ENCODE measurements at regions not wholly inside any gene's neighbourhood (a gene's known extent, or its start where the extent isn't known, plus 50 kb on each side); places are given as distances from the start of the nearest gene placed in this dataset.

DNA sequence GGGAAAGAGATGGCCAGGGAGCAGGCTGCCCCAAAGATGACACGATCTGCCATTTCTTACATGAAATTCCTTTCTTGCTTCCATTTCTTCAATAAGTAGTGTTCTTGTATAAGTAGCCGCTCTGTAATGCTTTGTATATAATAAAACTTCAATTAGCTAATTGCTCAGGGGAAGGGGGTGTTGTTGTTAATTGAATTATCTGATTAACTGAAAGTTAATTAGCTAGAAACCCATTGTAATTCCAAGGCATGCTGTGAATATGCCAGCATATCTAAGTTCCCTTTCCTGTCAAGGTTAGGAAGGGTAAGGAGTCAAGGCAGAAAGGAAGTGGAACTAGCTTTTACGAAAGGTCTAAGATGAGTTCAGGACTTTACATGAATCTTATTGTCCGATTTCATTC, 765.9 kb downstream of the TYW1 start:
- DNase-seq (ENCODE audit: low spot score) = no peak

DNA sequence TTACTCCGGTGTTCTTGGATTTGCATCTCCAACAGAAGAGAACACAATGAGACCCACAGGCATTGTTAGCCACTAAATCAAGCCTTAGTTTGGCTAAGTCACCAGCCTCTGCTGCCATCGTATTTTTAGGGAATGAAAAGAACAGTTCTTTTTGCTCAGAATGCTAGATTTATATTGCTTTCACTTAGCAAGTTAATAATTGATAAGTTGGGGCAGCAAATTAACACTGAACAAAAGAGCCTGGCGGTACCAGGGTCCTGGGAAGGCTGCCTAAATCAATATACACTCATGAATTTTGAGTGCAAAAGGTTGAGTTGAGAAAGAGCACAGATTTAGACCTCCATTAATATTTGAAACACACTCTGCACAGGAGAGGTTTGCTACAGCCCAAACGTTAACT, 767.7 kb downstream of the TYW1 start:
- no peak for DNase-seq (ENCODE audit: low spot score)

DNA sequence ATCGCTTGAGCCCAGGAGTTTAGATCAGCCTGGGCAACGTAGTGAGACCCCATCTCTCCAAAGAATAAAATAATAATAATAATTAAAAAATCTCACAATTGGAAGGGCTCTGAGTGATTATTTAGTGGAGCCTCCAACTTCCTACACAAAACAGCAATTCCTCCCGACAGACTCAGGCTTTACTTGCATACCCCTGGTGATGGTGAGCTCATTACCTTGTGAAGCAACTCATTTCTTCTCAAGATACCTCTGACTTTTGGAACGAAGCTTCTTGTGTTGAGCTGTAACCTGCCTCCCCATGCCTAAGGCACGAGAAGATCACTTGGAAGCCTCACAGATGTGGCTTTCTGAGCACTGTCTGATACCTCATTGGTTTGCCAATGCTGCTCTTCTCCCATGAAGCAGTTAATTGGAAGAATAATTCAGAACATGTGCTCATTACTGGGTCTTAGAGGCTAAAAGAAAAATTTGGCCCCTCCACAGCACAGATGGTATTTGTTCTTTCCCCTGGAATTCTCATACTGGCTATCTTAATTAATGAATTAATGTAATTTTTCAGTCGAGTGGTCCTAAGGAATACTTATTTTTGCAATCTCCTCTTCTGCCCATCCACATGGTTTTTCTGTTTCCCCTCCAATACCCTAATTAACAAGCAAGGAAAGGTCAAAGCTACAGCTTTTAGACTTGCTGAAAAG, 769.0 kb downstream of the TYW1 start:
- no peak for DNase-seq (ENCODE audit: low spot score)

DNA sequence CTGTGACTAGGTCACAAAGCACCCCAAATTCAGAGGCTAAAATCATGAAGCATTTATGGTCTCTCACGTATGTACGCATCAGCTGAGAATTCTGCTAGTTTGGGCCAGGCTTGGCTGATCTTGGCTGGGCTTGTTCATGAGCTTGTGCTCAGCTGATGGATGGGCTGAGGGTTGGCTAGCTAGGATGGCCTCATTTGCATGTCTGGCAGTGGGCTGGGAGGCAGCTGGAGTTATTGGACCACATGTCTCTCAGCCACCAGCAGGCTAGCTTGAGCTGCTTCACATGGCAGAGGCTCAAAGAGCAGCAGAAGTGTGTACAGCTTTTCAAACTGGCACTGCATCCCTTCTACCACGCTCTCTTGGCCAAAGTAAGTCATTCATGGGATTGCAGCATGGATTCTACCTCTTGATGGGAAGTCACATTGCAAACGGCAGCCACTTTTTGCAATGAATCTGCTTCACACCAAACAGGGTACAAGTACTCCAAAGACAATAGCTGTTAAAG, 770.3 kb downstream of the TYW1 start:
- DNase-seq (ENCODE audit: low spot score) = no peak

DNA sequence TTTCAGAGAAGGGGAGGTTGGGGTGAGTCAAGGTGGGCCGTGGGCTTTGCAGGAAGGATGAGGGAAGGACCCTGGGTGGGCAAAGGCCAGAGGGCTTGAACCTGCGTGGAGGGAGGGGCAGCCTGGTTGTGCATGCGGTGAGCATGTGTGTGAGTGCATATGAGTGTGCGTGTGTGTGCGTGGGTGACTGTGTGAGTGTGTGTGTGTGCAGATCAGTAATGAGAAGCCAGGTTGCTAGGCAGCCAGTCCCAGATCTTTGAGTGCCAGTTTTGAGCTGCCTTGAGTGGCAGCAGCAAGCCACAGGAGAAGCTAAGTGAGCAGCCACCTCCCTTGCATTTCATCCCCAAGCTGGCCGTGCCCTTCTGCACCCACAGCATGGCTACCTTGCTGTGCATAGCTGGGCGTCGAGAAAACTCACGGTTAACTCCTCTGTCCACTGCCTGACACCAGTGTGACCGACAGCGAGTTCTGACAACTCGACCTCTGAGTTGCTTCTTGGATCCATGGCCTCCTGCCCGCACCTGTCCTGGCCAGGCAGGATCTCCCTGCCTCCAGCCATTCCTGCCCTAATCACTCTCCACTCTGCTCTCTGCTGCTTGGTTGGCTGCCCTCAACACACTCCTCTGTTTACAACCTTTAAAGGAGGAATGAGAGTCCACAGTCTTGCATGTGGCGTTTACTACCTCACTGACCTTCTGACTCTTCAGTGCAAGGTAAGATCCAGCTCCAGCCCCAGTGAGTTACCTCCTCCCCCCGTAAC, 775.4 kb downstream of the TYW1 start:
- peak; percentile 50 for DNase-seq (ENCODE audit: low spot score)

DNA sequence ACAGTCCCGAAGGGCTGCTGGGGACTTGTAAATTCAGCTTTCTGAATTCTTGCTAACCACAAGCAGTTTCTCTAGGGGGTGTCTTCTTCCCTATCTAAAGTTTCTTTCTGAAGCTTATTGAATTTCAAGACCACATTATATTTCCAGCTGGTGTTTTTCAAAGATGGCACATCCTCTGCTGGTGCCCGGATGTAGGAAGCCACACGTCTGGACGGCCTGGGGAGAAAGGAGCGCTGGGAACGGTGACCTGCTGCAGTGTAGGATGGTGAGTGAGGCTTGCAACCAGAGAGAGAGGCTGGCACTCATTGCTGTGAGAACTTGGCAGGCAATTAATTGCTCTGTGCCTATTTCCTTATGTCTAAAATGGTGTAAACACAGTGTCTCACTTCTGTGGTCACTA, 776.4 kb downstream of the TYW1 start:
- no peak for DNase-seq (ENCODE audit: low spot score)

DNA sequence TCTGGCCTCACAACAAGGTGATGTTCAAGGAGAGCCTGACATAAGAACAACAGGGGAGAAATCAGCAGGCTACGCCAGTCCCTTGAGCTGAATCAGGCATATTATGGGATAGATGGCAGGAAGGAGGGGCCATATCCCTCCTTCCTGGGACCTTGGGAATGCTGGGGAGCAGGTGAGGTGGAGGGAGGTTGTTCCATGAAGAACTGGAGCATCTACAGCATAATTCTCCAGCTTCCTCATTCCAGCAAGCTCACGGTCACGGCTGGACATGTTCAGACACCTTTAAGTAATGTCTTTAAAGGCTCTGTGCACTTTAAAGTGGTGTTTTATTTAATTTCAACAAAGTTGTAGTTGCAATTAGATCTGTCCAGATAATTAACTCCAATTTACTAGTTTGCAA, 780.5 kb downstream of the TYW1 start:
- DNase-seq (ENCODE audit: low spot score) = no peak

DNA sequence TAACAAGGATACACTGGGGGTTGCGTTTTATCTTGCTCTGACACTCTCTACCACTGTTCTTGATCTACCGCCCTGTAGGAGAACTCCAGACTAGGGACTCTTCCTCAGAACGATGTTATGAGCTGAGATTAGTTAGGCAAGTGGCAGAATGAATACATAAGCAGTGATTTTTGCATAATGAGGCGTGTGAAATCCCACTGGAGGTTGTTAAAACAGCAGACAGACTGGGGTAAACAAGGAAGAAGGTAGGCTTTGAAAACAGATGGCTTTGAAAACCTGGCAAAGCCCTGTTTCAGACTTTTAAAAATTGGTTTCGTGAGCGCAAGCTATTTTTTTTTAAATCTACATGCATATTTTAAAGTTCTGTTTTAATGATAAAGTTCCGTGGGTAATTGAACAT, 785.2 kb downstream of the TYW1 start:
- no peak for DNase-seq (ENCODE audit: low spot score)

DNA sequence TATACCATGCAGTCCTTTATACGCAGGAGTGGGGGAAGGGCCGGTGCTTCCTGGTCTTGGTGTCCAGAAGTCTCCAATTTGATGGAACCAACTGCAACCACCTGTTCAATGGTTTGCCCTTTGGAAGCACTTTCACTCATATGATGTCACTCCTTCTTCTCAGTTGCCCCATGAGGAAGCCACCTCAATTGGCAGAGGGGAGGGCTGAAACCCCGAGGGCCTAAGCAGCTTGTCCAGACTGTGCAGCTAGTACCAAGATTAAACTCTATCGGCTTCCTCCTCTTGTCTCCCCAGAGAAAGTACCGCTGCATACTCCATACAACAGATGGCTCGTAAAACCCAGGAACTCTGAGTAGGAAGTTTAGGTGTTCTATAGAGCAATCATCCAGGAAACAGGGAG, 789.4 kb downstream of the TYW1 start:
- no peak for DNase-seq (ENCODE audit: low spot score)

DNA sequence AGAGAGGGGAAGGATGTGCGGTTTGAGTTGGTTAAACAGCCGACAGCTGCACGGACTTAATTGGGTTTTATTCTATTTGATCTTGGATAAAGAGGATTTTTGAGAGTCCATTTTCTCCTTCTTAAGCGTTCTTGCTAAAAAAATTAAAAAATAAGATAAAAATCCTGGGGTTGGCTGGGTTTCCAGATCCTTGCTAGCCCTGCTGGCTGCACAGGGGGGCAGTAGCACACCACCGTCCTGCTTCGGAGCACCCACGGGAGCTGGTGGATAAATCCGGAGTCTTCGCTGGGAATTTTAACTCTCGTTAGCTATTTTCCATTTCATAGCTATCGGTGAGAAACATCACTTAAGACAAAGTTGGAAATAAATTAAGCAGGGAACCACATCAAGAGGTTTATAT, 792.0 kb downstream of the TYW1 start:
- DNase-seq (ENCODE audit: low spot score) = peak; percentile 43

DNA sequence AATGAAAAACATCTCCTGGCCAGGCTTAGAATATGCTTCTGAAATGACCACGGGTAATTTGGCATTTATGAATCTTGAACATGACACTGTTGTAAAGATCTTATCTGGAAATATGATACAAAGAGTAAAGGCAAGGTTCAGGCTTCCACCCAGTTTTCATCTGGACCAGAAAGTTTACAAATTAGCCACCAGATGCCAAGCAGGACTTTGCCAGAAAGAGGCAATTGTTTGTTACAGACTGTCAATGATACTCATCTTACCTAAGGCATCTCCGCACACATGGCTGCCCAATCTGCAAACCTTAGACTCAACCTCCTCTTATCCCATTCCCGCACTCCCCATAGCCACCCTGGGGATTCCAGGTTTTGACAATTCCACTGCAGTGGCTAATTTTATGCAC, 795.3 kb downstream of the TYW1 start:
- DNase-seq (ENCODE audit: low spot score) = no peak

DNA sequence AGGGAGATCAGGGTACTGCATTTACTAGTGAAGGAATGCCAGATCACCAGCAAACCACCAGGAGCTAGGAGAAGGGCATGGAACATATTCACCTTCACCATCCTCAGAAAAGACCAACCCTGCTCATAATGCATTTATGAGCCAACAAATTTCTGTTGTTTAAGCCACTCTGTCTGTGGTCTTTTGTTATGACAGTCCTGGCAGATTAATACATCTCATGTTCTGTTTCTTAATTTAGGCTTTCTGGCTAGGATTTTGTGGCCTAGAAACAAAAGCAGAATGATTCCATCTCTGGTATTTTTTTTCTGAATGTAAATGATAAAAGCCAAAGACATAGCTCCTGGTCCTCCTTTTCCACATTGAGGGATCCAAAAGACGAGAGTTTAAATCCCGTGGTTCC, 797.9 kb downstream of the TYW1 start:
- no peak for DNase-seq (ENCODE audit: low spot score)

DNA sequence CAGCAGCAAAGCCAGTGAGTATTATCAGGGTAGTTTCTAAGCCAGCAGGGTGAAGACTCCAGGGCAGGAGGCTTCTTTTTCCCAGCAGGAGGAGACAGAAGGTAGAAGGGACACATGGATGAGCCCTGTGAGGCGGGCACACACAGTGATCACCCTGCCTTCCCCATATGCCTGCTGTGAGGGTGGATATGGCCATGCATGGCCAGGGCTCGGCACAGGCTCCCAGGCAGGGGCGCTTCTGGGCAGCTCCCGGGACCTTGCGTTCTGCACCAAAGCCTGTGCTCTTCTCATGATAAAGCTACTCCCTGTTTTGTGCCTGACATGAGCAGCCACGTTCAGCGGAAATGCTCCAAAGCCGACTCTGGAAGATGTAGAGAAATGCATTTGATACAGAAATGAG, 807.2 kb downstream of the TYW1 start:
- no peak for DNase-seq (ENCODE audit: low spot score)

DNA sequence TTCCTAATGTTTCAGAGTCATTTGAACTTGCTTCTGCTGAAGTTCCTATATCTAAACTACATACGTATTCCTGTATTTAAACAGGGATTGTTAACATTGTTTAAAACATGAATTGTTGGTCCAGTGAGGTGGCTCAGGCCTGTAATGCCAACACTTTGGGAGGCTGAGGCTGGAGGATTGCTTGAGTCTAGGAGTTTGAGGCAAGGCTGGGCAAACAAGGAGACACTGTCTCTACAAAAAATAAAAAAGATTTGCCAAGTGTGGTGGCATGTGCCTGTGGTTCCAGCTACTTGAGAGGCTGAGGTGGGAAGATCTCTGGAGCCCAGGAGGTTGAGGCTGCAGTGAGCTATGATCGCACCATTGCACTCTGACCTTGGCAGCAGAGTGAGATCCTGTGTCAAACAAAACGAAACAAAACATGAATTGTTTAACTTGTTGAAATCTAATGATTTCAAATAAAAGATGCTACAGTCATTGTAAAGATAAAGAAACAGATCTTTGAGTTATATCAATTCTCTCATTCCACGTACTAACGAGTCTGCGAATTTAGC, 809.4 kb downstream of the TYW1 start:
- DNase-seq (ENCODE audit: low spot score) = no peak

DNA sequence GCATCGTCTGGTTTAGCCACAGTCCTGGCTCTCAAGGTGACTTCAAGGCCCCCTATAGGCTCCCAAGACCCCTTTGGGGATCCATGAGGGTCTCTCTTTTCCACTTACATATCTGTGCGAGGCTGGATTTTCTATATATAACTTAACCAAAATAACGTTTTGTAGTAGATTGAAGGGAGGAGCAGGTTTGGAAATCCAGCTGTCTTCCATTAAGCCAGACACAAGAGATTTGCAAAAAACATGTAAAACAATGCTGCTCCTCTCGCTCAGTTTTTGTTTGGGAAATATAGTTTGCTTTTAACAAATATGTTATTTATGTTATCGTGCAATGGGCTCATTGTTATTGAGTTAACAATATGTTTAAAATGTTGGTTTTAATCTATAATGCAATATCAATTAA, 811.2 kb downstream of the TYW1 start:
- no peak for DNase-seq (ENCODE audit: low spot score)

DNA sequence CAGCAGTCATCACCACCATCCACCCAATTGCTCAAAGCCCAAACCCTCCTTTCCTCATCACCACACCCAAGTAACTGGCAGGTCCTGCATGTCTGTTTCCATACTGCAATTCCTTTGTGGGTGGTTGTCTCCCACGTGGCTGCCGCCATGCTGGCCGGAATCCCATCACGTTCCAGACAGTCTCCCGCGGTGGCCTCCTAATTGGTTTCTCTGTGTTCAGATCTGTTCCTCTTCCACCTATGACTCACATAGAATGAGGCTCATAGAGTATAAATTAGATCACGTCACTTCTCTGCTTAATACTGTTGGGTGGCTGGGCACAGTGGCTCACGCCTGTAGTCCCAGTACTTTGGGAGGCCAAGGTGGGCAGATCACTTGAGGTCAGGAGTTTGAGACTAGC, 813.0 kb downstream of the TYW1 start:
- DNase-seq (ENCODE audit: low spot score) = no peak

DNA sequence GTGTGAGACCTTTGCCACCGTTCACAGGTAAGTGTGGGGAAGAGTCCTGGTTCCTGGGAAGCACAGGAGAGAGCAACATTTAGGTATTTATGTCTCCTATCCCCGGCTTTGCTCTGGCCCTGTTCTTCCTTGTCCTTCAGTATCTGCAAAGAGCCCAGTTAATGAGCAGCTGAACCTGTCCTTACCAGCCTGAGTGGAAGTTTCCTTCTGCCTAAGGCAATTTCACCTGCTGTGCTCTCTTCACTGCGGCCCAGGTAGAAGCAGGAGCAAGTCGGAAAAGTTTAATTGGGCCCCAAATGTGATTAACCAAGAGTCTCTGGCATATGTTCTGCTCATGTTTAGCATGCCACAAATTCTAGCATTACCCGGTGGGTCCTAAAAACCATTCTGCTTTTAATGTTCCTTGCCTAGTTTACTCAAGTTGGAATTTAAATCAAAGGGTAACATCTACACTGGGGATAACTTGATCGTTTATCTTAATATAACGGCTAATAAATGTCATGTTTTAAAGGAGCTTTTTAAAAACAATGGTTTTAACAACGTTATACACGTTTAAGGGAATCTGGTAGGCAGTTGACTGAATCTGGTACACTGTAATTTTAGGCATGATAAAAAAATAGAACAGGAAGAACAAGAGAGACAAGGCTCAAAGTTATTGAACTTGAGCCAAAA, 817.1 kb downstream of the TYW1 start:
- peak; percentile 10 for DNase-seq (ENCODE audit: low spot score)

DNA sequence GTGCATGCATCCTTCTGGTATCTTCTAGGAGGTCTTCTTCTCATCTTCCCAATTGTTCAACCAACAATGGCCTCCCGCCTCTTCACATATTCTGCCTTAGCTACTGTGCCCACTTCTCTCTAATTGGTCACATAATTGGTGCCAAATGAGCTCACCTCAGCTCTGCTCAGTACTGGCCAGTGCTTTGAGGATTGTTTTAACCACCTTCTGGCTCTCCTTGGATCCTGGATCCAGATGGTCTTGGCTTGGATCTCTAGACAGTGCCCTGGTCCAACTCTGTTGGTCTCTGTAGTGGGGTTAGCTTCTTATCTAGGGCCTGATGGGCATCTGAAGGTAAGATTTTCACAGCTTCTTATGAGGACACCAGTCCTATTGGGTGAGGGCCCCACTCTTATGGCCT, 820.8 kb downstream of the TYW1 start:
- DNase-seq (ENCODE audit: low spot score) = no peak

DNA sequence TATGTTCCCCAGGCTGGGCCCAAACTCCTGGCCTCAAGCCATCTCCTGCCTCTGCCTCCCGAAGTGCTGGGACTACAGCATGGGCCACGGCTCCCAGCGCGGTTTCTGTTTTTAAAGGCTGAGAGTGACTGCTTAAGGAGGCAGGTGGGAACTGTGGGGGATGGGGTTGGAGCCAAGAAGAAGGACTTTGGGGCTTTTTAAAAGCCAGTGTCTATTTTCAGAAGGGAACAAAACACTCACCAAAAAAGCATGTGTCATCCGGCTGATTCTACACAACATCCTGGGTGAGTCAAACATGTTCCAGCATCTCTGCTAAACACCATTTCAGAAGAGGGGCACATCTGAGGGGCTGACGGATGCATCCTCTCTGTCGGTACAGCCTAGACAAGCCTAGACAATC, 824.5 kb downstream of the TYW1 start:
- DNase-seq (ENCODE audit: low spot score) = no peak

DNA sequence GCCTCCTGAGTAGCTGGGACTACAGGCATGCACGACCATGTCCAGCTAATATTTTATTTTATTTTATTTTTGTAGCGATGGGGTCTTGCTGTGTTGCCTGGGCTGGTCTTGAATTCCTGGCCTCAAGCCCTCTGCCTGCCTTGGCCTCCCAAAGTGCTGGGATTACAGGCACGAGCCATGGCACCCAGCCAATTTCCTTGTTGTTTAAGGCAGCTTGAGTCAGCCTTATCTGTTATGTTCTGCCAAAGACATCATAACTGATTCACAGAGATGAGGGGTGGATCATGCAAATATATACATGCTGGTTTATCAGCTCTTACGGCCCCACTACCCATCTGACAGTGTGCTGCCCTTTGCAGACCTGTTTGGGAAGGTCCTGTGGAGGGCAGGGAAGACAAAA, 826.7 kb downstream of the TYW1 start:
- no peak for DNase-seq (ENCODE audit: low spot score)

DNA sequence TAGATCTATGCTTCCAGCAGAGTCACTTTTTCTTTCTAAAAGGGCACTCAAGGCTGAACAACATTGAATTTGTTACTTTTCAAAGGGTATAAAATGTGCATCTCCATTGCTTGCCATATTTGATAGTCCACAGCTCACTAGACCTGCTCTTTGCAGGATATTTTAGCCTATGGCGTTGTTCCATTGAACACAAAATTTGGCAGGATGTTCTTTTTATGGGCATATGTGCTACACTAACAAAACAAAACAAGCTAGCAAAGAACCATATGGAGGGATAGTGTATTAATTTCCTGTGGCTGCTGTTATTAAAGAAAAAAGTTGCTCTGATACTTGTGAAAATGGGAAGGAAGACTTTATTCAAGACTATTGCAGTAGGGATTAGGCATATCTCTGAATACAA, 828.7 kb downstream of the TYW1 start:
- no peak for DNase-seq (ENCODE audit: low spot score)

DNA sequence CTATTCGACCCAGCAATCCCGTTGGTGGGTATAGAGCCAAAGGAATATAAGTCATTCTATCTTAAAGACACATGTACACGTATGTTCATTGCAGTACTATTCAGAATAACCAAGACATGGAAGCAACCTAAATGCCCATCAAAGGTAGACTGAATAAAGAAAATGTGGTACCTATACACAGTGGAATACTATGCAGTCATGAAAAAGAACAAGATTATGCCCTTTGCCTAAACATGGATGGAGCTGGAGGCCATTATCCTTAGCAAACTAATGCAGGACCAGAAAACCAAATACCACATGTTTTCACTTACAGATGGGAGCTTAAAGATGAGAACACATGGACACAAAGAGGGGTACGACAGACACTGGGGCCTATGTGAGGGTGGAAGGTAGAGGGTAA, 845.3 kb downstream of the TYW1 start:
- DNase-seq (ENCODE audit: low spot score) = no peak

DNA sequence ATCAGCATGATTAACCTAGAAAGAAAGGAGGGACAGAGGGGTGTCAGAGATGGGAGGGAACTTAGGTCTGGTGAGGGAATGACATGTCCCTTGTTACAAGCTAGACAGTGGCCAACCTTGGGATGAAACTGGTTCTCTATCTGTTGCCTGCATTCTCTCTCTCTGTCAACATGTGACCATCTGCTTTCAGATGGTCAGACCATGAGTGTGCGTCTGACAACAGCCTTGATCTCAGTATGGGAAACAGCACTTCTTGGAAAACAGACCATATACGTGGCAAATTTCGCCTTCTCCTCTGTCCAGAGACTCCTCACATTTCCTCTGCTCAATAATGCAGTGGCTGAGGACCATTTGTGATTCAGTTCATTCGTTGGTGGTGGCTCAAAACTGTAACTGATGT, 845.9 kb downstream of the TYW1 start:
- no peak for DNase-seq (ENCODE audit: low spot score)
